Sigmoid colon (tissue), 6 donors: ENCODE measurements at regions not wholly inside any gene's neighbourhood (a gene's known extent, or its start where the extent isn't known, plus 50 kb on each side); places are given as distances from the start of the nearest gene placed in this dataset.

Source experiments
- DNase-seq: peaks from one replicate; pipeline ENCODE4 v3.0.0-alpha.2; 2019
- H3K27ac ChIP-seq, 4 donors: fragments of 200-600 bp; sonication (generic); one replicate each; pipeline ENCODE4 v1.5.1; 2016 to 2019; ENCODE audit warnings: mild to moderate bottlenecking in 1 of 4
- H3K27me3 ChIP-seq, 3 donors: fragments of 200-600 bp; sonication (generic); one replicate each; pipeline ENCODE4 v1.5.1; 2019; ENCODE audit warnings: mild to moderate bottlenecking in 1 of 3
- H3K36me3 ChIP-seq, 4 donors: fragments of 200-600 bp; sonication (generic); one replicate each; pipeline ENCODE4 v1.5.1; 2016 to 2019
- H3K4me1 ChIP-seq, 4 donors: fragments of 200-600 bp; sonication (generic); one replicate each; pipeline ENCODE4 v1.5.1; 2017 to 2019
- H3K4me3 ChIP-seq, 4 donors: fragments of 200-600 bp; sonication (generic); one replicate each; pipeline ENCODE4 v1.5.1; 2017 to 2019; ENCODE audit warnings: mild to moderate bottlenecking in 2 of 4, moderate library complexity in 1 of 4
- H3K9me3 ChIP-seq, 4 donors: fragments of 200-600 bp in 3 of 4; sonication (generic) in 3 of 4; one replicate each; pipeline versions ENCODE4 v1.5.1 to v1.6.1; 2013 to 2019
- CTCF ChIP-seq, 4 experiments: fragments of 450-650 bp in 3 of 4; fragments of 200-600 bp in 1 of 4; IDR thresholded peaks; one replicate each; pipeline ENCODE4 v1.5.1; 2016 to 2019; ENCODE audit warnings: antibody characterized with exemption in 4 of 4, mild to moderate bottlenecking in 3 of 4, moderate library complexity in 2 of 4
- EP300 ChIP-seq, 4 donors: sonication (generic); formaldehyde crosslinking; IDR thresholded peaks; one replicate each; pipeline ENCODE4 v1.6.1; 2017; ENCODE audit warnings: antibody characterized with exemption in 4 of 4
- POLR2A ChIP-seq, 2 donors: fragments of 450-650 bp; IDR thresholded peaks; one replicate each; pipeline ENCODE4 v1.6.1; 2016; ENCODE audit warnings: antibody characterized with exemption in 2 of 2, mild to moderate bottlenecking in 2 of 2, moderate library complexity in 2 of 2
- POLR2AphosphoS5 ChIP-seq, 4 donors: sonication (generic); formaldehyde crosslinking; IDR thresholded peaks; one replicate each; pipeline ENCODE4 v1.6.1; 2017; ENCODE audit warnings: antibody characterized with exemption in 4 of 4
- whole genome bisulfite sequencing, 2 donors: extraction: QIAGEN DNeasy Blood & Tissue Kit; methylation state at CpG; one replicate each; pipeline ENCODE4 v1.1.7; 2013; 5-methylcytosine and 5-hydroxymethylcytosine counted together
- intact Hi-C: fragments of 100-400 bp; cut with DNase I; formaldehyde crosslinking; loops from one replicate; pipeline ENCODE4 v1.15.1; 2023
- donor health status: healthy with polysubstance abuse.
- donor health status: healthy.

GRCh38 chr2:238659231-238659630, 188.7 kb upstream of the TWIST2 start:
- no peak for DNase-seq
- Histone ChIP-seq H3K36me3 (no peaks in the 10 kb centered on the region), H3K27me3 (no peaks in the 10 kb centered on the region), H3K4me3 (no peak overlapping the region), H3K27ac (peak overlapping the region in 1 of 4 donors; percentile 25), H3K9me3 (peaks cover 0 to 5% (median 1%) of the 10 kb centered on the region in 4 donors), H3K4me1 (peaks cover 0 to 48% (median 34%) of the 10 kb centered on the region in 4 donors)
- WGBS, 2 donors = 70 to 75% methylated on average over 6 of the region's 6 CpGs
- intact Hi-C loops = no loop called here
- TF ChIP-seq POLR2AphosphoS5 (IDR thresholded peaks at IDR 0.05) (no peak), EP300 (IDR thresholded peaks at IDR 0.05) (no peak), POLR2A (IDR thresholded peaks at IDR 0.05) (no peak), CTCF (IDR thresholded peaks at IDR 0.05) (no peak)

DNA sequence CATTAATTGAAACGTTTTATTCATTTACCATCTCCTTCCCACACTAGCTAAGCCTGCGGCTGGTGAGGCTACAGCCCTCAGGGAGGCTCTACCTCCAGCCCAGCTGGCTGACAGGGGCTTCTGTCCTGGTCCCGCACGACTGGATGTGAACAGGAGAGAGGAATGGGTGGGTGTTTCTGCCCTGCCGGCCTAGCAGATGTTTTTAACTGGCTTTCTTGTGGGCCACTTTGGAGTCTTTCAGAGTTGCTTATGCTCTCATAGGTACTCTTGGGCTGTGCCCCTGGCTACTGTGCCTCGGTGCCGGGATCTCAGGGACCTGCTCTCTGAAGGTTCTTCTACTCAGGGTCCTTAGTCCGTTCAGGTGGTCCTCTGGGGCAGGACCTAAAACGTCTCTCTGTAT, 184.3 kb upstream of the TWIST2 start:
- H3K4me3 ChIP-seq = no peak overlapping the region
- intact Hi-C loops = no loop called here
- no peak for DNase-seq
- no peaks in the 10 kb centered on the region for H3K27me3 ChIP-seq
- H3K27ac ChIP-seq = peak overlapping the region in 1 of 4 donors; percentile 11
- peaks cover 0 to 5% (median 1%) of the 10 kb centered on the region in 4 donors for H3K9me3 ChIP-seq
- peaks cover 0 to 15% (median 7%) of the 10 kb centered on the region in 4 donors for H3K4me1 ChIP-seq
- no peaks in the 10 kb centered on the region for H3K36me3 ChIP-seq
- TF ChIP-seq POLR2A (IDR thresholded peaks at IDR 0.05) (no peak), POLR2AphosphoS5 (IDR thresholded peaks at IDR 0.05) (no peak), EP300 (IDR thresholded peaks at IDR 0.05) (no peak), CTCF (IDR thresholded peaks at IDR 0.05) (no peak)
- 76 to 84% methylated on average over 9 of the region's 9 CpGs for WGBS, 2 donors

GRCh38 chr2:238665919-238666318, 182.0 kb upstream of the TWIST2 start:
- no peak for DNase-seq
- H3K27ac ChIP-seq = no peak overlapping the region
- H3K27me3 ChIP-seq = no peaks in the 10 kb centered on the region
- peaks cover 0 to 15% (median 2%) of the 10 kb centered on the region in 4 donors for H3K4me1 ChIP-seq
- no peaks in the 10 kb centered on the region for H3K36me3 ChIP-seq
- TF ChIP-seq POLR2AphosphoS5 (IDR thresholded peaks at IDR 0.05) = no peak
- no peak for TF ChIP-seq CTCF (IDR thresholded peaks at IDR 0.05)
- TF ChIP-seq POLR2A (IDR thresholded peaks at IDR 0.05) = no peak
- TF ChIP-seq EP300 (IDR thresholded peaks at IDR 0.05) = no peak
- no peak overlapping the region for H3K4me3 ChIP-seq
- intact Hi-C loops = no loop called here
- WGBS, 2 donors = 71 to 79% methylated on average over 3 of the region's 3 CpGs
- peaks cover 0 to 5% (median 4%) of the 10 kb centered on the region in 4 donors for H3K9me3 ChIP-seq

DNA sequence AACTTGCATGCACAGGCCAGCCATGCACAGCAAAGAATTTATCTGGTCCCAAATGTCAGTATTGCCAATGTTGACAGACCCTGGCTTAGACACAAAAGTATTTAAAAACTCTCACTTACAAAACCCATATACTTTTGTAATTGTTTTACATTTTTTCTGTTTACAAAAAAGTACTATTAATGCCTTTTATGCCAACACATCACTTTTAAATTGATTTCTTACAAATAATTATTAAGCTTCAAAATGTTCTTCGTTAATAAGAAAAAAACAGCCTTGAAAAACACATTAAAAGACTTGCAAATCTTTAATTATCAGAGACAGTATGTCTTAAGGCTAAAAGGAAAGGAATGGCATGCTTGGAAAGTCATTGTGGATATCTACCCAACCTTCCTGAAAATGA, 181.3 kb upstream of the TWIST2 start:
- Histone ChIP-seq H3K4me3 (no peak overlapping the region), H3K9me3 (peaks cover 0 to 4% (median 2%) of the 10 kb centered on the region in 4 donors), H3K4me1 (peaks cover 0 to 15% (median 2%) of the 10 kb centered on the region in 4 donors), H3K27ac (no peak overlapping the region), H3K36me3 (no peaks in the 10 kb centered on the region), H3K27me3 (no peaks in the 10 kb centered on the region)
- 22 to 82% methylated on average over 1 of the region's 1 CpG for WGBS, 2 donors
- DNase-seq = no peak
- intact Hi-C loops = no loop called here
- TF ChIP-seq POLR2A (IDR thresholded peaks at IDR 0.05) (no peak), POLR2AphosphoS5 (IDR thresholded peaks at IDR 0.05) (no peak), EP300 (IDR thresholded peaks at IDR 0.05) (no peak), CTCF (IDR thresholded peaks at IDR 0.05) (no peak)

DNA sequence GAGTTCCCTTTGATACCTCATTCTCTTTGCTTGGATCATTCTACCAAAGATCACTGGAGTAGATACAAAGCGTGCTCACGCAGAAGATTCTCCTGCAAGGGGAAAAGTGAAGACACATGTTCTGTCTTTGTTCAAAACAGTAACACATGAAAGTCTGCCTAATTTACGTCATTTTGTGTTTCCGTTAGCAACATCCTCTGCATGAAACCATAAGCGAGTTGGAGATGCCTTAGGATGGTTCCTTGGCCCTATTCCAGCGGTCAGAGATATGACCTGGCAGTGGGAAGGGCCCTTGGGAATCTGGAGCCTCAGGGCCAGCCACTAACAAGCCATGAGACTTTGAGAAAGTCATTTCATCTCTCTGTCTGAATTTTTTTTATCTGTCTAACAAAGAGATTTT, 180.9 kb upstream of the TWIST2 start:
- no peak overlapping the region for H3K4me3 ChIP-seq
- H3K27ac ChIP-seq = no peak overlapping the region
- peaks cover 0 to 4% (median 1%) of the 10 kb centered on the region in 4 donors for H3K9me3 ChIP-seq
- no peaks in the 10 kb centered on the region for H3K36me3 ChIP-seq
- WGBS, 2 donors = 67 to 79% methylated on average over 6 of the region's 6 CpGs
- DNase-seq = no peak
- no peak for TF ChIP-seq EP300 (IDR thresholded peaks at IDR 0.05)
- no peak for TF ChIP-seq POLR2AphosphoS5 (IDR thresholded peaks at IDR 0.05)
- TF ChIP-seq POLR2A (IDR thresholded peaks at IDR 0.05) = no peak
- TF ChIP-seq CTCF (IDR thresholded peaks at IDR 0.05) = no peak
- intact Hi-C loops = no loop called here
- H3K27me3 ChIP-seq = no peaks in the 10 kb centered on the region
- H3K4me1 ChIP-seq = peaks cover 0 to 15% (median 2%) of the 10 kb centered on the region in 4 donors
